GM19455 (cell line): ENCODE measurements at regions not wholly inside any gene's neighbourhood (a gene's known extent, or its start where the extent isn't known, plus 50 kb on each side); places are given as distances from the start of the nearest gene placed in this dataset.
"Not testable (repeated sequence)": the region's sequence is repeated elsewhere in the genome, so short reads cannot be mapped to it uniquely, and the experiment has no call there.

Experiments
- ATAC-seq: cut with Tn5 transposase; IDR thresholded peaks from one replicate; pipeline ENCODE4 v1.9.1; 2021; ENCODE audit not compliant: unreplicated experiment

- no peak for ATAC-seq
Observed at GRCh38 chr21:28066596-28067387, 925.9 kb downstream of the LTN1 start.

GRCh38 chr21:28066076-28066475 lies 926.6 kb downstream of the LTN1 start:
- ATAC-seq = no peak

GRCh38 chr21:28063241-28064216 lies 929.1 kb downstream of the LTN1 start:
- ATAC-seq = no peak

GRCh38 chr21:28052956-28053355 lies 939.7 kb downstream of the LTN1 start:
- ATAC-seq = not testable (repeated sequence)

- ATAC-seq = not testable (repeated sequence)
Observed at GRCh38 chr21:28051649-28052048, 941.0 kb downstream of the LTN1 start.

- ATAC-seq = not testable (repeated sequence)
Observed at GRCh38 chr21:28035692-28036091, 957.0 kb downstream of the LTN1 start.

- ATAC-seq = not testable (repeated sequence)
Observed at GRCh38 chr21:28034916-28035315, 957.8 kb downstream of the LTN1 start.

GRCh38 chr21:28034334-28034733 lies 958.3 kb downstream of the LTN1 start:
- ATAC-seq = not testable (repeated sequence)

- ATAC-seq = not testable (repeated sequence)
Observed at GRCh38 chr21:28032652-28033051, 960.0 kb downstream of the LTN1 start.

- not testable (repeated sequence) for ATAC-seq
Observed at GRCh38 chr21:28031066-28031465, 961.6 kb downstream of the LTN1 start.

GRCh38 chr21:28025111-28025510 lies 967.6 kb downstream of the LTN1 start:
- no peak for ATAC-seq

GRCh38 chr21:28018741-28019669 lies 973.7 kb downstream of the LTN1 start:
- ATAC-seq = no peak

- no peak for ATAC-seq
Observed at GRCh38 chr21:28018213-28018612, 974.5 kb downstream of the LTN1 start.

- no peak for ATAC-seq
Observed at GRCh38 chr21:28016571-28016970, 976.1 kb downstream of the LTN1 start.

GRCh38 chr21:28013123-28013522 lies 979.6 kb downstream of the LTN1 start:
- not testable (repeated sequence) for ATAC-seq

GRCh38 chr21:28011970-28012369 lies 980.7 kb downstream of the LTN1 start:
- ATAC-seq = not testable (repeated sequence)

GRCh38 chr21:28008245-28008644 lies 984.4 kb downstream of the LTN1 start:
- not testable (repeated sequence) for ATAC-seq

GRCh38 chr21:28003627-28004026 lies 989.0 kb downstream of the LTN1 start:
- not testable (repeated sequence) for ATAC-seq

GRCh38 chr21:27996906-27997305 lies 995.8 kb downstream of the LTN1 start:
- not testable (repeated sequence) for ATAC-seq

- not testable (repeated sequence) for ATAC-seq
Observed at GRCh38 chr21:27984663-27985325, 1007.9 kb downstream of the LTN1 start.
